Natural killer cell (primary cell): ENCODE measurements at regions not wholly inside any gene's neighbourhood (a gene's known extent, or its start where the extent isn't known, plus 50 kb on each side); places are given as distances from the start of the nearest gene placed in this dataset.
A peak's percentile ranks its signal among the peaks of the same experiment; 100 is the strongest.

Source experiments
- ATAC-seq, 3 donors: fragments of 150-1000 bp in 2 of 3; fragments of 200-7000 bp in 1 of 3; cut with Tn5 transposase; 1 replicate in 1 of 3; 2 replicates in 2 of 3; pipeline ENCODE4 v1.10.0; 2021; ENCODE audit warnings: mild to moderate bottlenecking in 2 of 3, moderate library complexity in 2 of 3
- DNase-seq, 2 donors: peaks; one replicate each; pipeline versions ENCODE4 v3.0.0 to v3.0.0-alpha.2; 2013 to 2021; ENCODE audit warnings: mixed read lengths in 1 of 2
- H3K27ac ChIP-seq: one replicate; pipeline ENCODE4 v1.5.1; 2013; ENCODE audit warnings: mild to moderate bottlenecking, low read length
- H3K27me3 ChIP-seq: one replicate; pipeline ENCODE4 v1.6.1; 2013; ENCODE audit warnings: low read length; ENCODE audit not compliant: control insufficient read depth, insufficient read depth
- H3K36me3 ChIP-seq: one replicate; pipeline ENCODE4 v1.6.1; 2013; ENCODE audit warnings: low read length; ENCODE audit not compliant: control insufficient read depth, insufficient read depth
- H3K4me1 ChIP-seq: one replicate; pipeline ENCODE4 v1.6.1; 2013; ENCODE audit warnings: low read length; ENCODE audit not compliant: control insufficient read depth, insufficient read depth
- H3K4me3 ChIP-seq: one replicate; pipeline ENCODE4 v1.5.1; 2013; ENCODE audit warnings: low read length
- H3K9me3 ChIP-seq: one replicate; pipeline ENCODE4 v1.6.1; 2013; ENCODE audit warnings: low read length; ENCODE audit not compliant: control insufficient read depth, insufficient read depth
- H3K27ac Mint-ChIP-seq, 2 donors: one replicate each; pipeline ENCODE4 v1.8.0; 2022; ENCODE audit warnings: mild to moderate bottlenecking in 2 of 2, mixed read lengths in 2 of 2, moderate library complexity in 1 of 2
- H3K27me3 Mint-ChIP-seq, 2 donors: one replicate each; pipeline ENCODE4 v1.8.0; 2022; ENCODE audit warnings: low read depth in 2 of 2, mixed read lengths in 2 of 2
- H3K36me3 Mint-ChIP-seq: one replicate; pipeline ENCODE4 v1.8.0; 2022; ENCODE audit warnings: mixed read lengths
- H3K4me1 Mint-ChIP-seq, 2 donors: one replicate each; pipeline ENCODE4 v1.8.0; 2022; ENCODE audit warnings: mixed read lengths in 2 of 2
- H3K4me3 Mint-ChIP-seq: one replicate; pipeline ENCODE4 v1.8.0; 2022; ENCODE audit warnings: mild to moderate bottlenecking, moderate library complexity, mixed read lengths
- H3K9me3 Mint-ChIP-seq, 2 donors: one replicate each; pipeline ENCODE4 v1.8.0; 2022; ENCODE audit warnings: mixed read lengths in 2 of 2
- WGBS: methylation state at CpG from one replicate; pipeline ENCODE4 v1.1.7; 2013; ENCODE audit warnings: missing lambda C conversion rate; ENCODE audit not compliant: insufficient coverage; 5-methylcytosine and 5-hydroxymethylcytosine counted together
- intact Hi-C: fragments of 100-400 bp; cut with micrococcal nuclease; formaldehyde crosslinking; loops from one replicate; pipeline ENCODE4 v1.14.2; 2022
- TF ChIP-seq, protein P1 (sequence below): fragments of 200-600 bp; IDR thresholded peaks from one replicate; pipeline ENCODE4 v1.8.0; 2022; ENCODE audit warnings: antibody characterized with exemption

DNA sequence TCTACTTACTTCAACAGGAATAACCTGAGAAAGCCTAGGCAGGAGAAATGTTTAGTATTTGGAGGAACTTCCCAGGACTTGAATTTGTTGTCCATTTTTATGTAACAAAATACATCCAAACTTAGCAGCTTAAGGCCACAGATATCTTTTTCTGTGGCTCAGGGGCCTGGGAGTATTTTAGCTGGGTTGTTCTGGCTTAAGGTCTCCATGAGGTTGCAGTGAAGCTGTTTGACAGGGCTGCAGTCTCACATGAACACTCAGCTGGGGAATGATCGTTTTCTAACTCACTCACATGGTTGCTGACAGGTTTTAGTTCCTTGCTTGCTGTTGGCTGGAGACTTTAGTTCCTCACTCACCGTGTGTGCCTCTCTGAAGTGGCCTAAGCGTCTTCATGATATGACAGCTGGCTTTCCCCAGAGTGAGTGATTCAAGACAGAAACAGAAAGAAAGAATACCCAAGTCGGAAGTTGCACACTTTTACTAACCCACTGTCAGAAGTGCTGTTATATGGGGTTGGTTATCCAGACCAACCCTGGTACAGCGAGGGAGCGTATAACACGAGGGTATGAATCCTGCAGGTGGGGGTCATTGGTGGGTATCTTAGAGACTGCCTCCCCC is 229.7 kb upstream of the TBL1XR1 start:
- DNase-seq (peak in 1 of 2 donors; percentile 66), ATAC-seq (peak; percentile 89 to 94 (median 94))
- Histone ChIP-seq H3K4me3 (no peak overlapping the region), H3K4me1 (peaks cover 14% of the 10 kb centered on the region), H3K9me3 (no peaks in the 10 kb centered on the region), H3K27me3 (no peaks in the 10 kb centered on the region), H3K27ac (peak overlapping the region; percentile 69), H3K36me3 (no peaks in the 10 kb centered on the region)
- TF ChIP-seq, protein P1, sequence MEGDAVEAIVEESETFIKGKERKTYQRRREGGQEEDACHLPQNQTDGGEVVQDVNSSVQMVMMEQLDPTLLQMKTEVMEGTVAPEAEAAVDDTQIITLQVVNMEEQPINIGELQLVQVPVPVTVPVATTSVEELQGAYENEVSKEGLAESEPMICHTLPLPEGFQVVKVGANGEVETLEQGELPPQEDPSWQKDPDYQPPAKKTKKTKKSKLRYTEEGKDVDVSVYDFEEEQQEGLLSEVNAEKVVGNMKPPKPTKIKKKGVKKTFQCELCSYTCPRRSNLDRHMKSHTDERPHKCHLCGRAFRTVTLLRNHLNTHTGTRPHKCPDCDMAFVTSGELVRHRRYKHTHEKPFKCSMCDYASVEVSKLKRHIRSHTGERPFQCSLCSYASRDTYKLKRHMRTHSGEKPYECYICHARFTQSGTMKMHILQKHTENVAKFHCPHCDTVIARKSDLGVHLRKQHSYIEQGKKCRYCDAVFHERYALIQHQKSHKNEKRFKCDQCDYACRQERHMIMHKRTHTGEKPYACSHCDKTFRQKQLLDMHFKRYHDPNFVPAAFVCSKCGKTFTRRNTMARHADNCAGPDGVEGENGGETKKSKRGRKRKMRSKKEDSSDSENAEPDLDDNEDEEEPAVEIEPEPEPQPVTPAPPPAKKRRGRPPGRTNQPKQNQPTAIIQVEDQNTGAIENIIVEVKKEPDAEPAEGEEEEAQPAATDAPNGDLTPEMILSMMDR = no peak
- 28% methylated on average over 6 of the region's 7 CpGs for WGBS
- H3K36me3 Mint-ChIP-seq = no peaks in the 10 kb centered on the region
- peaks cover 20 to 23% of the 10 kb centered on the region in 2 donors for H3K4me1 Mint-ChIP-seq
- no peaks in the 10 kb centered on the region for H3K27me3 Mint-ChIP-seq
- intact Hi-C loops = no loop called here
- peak overlapping the region; percentile 47 to 66 for H3K27ac Mint-ChIP-seq
- H3K9me3 Mint-ChIP-seq = no peaks in the 10 kb centered on the region
- peak overlapping the region; percentile 58 for H3K4me3 Mint-ChIP-seq

DNA sequence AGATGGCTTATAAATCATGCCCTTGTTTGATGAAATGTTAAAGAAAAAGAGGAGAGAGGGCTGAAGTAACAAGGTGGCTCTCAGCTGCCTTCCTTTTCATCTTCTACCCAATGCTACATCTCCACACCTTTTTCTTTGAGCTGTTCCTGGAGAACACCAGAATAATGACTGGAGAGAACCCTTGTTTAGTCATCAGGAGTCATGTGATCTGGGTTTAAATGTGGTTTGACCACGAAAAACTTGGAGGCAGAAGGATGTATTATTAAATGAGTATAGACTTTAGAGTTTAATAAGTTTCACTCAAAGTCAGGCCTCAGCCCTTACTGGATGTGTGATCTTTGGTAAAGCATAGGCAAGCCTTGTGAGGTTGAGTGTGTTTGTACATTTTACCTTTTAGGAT is 230.3 kb upstream of the TBL1XR1 start:
- no peaks in the 10 kb centered on the region for H3K27me3 ChIP-seq

DNA sequence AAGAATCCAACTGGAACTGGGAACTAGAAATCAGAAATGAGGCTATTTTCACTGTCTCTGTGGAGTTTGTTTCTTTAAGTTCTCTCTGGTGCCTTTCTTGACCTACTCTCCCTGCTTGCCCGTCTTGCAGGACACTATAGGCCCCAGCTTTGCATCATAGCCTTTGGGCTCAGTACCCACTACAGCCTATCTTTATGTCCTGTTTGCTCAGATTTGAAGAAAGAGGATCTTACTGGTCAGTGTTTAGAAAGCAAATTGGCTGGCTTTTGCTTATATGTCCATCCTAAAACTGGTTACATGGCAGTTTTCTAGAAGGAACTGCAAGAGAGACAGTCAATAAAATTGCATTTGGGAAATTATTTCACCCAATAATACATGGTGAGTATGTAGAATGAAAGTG is 231.8 kb upstream of the TBL1XR1 start:
- no peak overlapping the region for H3K4me3 ChIP-seq

More for the DNA sequence above, 230.3 kb upstream of the TBL1XR1 start:
- H3K27ac Mint-ChIP-seq = peak overlapping the region; percentile 47 to 66
- Histone ChIP-seq H3K4me3 (no peak overlapping the region), H3K27ac (peak overlapping the region; percentile 69), H3K9me3 (no peaks in the 10 kb centered on the region), H3K4me1 (peaks cover 13% of the 10 kb centered on the region), H3K36me3 (no peaks in the 10 kb centered on the region)
- no peaks in the 10 kb centered on the region for H3K9me3 Mint-ChIP-seq
- intact Hi-C loops = no loop called here
- ATAC-seq (peak in 1 of 3 donors; percentile 30), DNase-seq (peak in 1 of 2 donors; percentile 44)
- TF ChIP-seq, protein P1 = no peak
- 5% methylated on average over 1 of the region's 1 CpG for WGBS
- no peaks in the 10 kb centered on the region for H3K36me3 Mint-ChIP-seq
- H3K4me3 Mint-ChIP-seq = peak overlapping the region; percentile 58
- H3K27me3 Mint-ChIP-seq = no peaks in the 10 kb centered on the region
- H3K4me1 Mint-ChIP-seq = peaks cover 17 to 20% of the 10 kb centered on the region in 2 donors

More for the DNA sequence above, 231.8 kb upstream of the TBL1XR1 start:
- peaks cover 17 to 20% of the 10 kb centered on the region in 2 donors for H3K4me1 Mint-ChIP-seq
- Histone ChIP-seq H3K36me3 (no peaks in the 10 kb centered on the region), H3K27ac (no peak overlapping the region), H3K27me3 (no peaks in the 10 kb centered on the region), H3K9me3 (no peaks in the 10 kb centered on the region), H3K4me1 (peaks cover 13% of the 10 kb centered on the region)
- no peak for DNase-seq
- intact Hi-C loops = no loop called here
- H3K36me3 Mint-ChIP-seq = no peaks in the 10 kb centered on the region
- TF ChIP-seq, protein P1 = no peak
- ATAC-seq = no peak
- H3K27me3 Mint-ChIP-seq = no peaks in the 10 kb centered on the region
- no peaks in the 10 kb centered on the region for H3K9me3 Mint-ChIP-seq
- no peak overlapping the region for H3K4me3 Mint-ChIP-seq
- WGBS = 79% methylated on average over 1 of the region's 1 CpG
- peak overlapping the region in 1 of 2 donors; percentile 28 for H3K27ac Mint-ChIP-seq
